ENCODE measurements at regions not wholly inside any gene's neighbourhood (a gene's known extent, or its start where the extent isn't known, plus 50 kb on each side); places are given as distances from the start of the nearest gene placed in this dataset.

DNA sequence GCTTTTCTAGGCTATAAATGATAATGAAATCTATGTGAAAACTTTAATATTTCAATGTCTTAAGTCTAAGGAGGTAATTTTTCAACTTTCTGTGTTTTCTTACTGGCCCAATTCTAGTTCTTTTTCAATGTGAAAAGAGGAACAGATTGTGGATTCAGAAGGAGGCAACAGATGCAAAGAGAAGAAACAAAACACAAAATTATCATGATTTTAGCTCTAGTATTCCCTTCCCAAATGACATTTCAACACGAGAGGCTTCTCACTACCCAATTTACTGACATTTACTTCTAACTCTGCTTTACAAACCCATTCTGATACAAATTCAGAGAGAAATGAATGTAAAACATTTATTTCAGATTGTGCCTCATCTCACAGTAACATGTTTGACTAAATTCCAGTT lies 169.4 kb downstream of the WT1 start:
- H3K4me3 ChIP-seq (replicated peaks; ENCODE audit: insufficient read depth, low read length): no peak overlapping the region
- TF ChIP-seq, protein P1, sequence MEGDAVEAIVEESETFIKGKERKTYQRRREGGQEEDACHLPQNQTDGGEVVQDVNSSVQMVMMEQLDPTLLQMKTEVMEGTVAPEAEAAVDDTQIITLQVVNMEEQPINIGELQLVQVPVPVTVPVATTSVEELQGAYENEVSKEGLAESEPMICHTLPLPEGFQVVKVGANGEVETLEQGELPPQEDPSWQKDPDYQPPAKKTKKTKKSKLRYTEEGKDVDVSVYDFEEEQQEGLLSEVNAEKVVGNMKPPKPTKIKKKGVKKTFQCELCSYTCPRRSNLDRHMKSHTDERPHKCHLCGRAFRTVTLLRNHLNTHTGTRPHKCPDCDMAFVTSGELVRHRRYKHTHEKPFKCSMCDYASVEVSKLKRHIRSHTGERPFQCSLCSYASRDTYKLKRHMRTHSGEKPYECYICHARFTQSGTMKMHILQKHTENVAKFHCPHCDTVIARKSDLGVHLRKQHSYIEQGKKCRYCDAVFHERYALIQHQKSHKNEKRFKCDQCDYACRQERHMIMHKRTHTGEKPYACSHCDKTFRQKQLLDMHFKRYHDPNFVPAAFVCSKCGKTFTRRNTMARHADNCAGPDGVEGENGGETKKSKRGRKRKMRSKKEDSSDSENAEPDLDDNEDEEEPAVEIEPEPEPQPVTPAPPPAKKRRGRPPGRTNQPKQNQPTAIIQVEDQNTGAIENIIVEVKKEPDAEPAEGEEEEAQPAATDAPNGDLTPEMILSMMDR (IDR thresholded peaks at IDR 0.05; ENCODE audit: insufficient read depth, low read length): no peak
- no peak for TF ChIP-seq SPI1 (IDR thresholded peaks at IDR 0.05; ENCODE audit: borderline replicate concordance, low read depth)
- TF ChIP-seq, protein P2, sequence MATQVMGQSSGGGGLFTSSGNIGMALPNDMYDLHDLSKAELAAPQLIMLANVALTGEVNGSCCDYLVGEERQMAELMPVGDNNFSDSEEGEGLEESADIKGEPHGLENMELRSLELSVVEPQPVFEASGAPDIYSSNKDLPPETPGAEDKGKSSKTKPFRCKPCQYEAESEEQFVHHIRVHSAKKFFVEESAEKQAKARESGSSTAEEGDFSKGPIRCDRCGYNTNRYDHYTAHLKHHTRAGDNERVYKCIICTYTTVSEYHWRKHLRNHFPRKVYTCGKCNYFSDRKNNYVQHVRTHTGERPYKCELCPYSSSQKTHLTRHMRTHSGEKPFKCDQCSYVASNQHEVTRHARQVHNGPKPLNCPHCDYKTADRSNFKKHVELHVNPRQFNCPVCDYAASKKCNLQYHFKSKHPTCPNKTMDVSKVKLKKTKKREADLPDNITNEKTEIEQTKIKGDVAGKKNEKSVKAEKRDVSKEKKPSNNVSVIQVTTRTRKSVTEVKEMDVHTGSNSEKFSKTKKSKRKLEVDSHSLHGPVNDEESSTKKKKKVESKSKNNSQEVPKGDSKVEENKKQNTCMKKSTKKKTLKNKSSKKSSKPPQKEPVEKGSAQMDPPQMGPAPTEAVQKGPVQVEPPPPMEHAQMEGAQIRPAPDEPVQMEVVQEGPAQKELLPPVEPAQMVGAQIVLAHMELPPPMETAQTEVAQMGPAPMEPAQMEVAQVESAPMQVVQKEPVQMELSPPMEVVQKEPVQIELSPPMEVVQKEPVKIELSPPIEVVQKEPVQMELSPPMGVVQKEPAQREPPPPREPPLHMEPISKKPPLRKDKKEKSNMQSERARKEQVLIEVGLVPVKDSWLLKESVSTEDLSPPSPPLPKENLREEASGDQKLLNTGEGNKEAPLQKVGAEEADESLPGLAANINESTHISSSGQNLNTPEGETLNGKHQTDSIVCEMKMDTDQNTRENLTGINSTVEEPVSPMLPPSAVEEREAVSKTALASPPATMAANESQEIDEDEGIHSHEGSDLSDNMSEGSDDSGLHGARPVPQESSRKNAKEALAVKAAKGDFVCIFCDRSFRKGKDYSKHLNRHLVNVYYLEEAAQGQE (IDR thresholded peaks at IDR 0.05; ENCODE audit: insufficient replicate concordance, low read depth): no peak
- TF ChIP-seq POLR2AphosphoS5 (IDR thresholded peaks at IDR 0.05; ENCODE audit: low read depth): no peak
- TF ChIP-seq GABPA (IDR thresholded peaks at IDR 0.05; ENCODE audit: low read depth): no peak
- no peak for DNase-seq (ENCODE audit: low read depth in 1 of 2, low spot score in 1 of 2)
- H3K27me3 ChIP-seq (ENCODE audit: insufficient read depth, poor library complexity, severe bottlenecking): no peaks in the 10 kb centered on the region
- H3K27ac ChIP-seq (replicated peaks): no peak overlapping the region

DNA sequence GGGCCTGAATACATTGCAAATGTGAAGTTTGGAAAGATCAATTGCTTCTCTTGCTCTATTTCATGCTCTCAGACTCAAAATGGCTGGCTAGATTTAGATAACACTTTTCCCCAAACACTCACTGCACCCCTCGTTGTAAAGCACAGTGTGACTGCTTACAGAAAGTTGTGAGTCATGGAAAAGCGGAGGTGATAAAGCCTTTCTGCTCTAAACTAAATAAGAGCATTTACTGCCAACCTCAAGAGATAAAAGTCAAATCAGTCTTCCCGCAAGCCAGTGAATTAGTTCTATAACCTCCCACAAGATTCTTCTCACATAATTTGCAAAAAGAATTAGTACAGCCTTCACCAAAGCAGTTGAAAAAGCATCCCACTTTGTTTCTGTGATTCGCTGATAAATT lies 168.7 kb downstream of the WT1 start:
- H3K27me3 ChIP-seq (ENCODE audit: insufficient read depth, poor library complexity, severe bottlenecking): no peaks in the 10 kb centered on the region
- TF ChIP-seq GABPA (IDR thresholded peaks at IDR 0.05; ENCODE audit: low read depth) (no peak), POLR2AphosphoS5 (IDR thresholded peaks at IDR 0.05; ENCODE audit: low read depth) (no peak), SPI1 (IDR thresholded peaks at IDR 0.05; ENCODE audit: borderline replicate concordance, low read depth) (no peak)
- TF ChIP-seq, protein P1 (IDR thresholded peaks at IDR 0.05; ENCODE audit: insufficient read depth, low read length): no peak
- TF ChIP-seq, protein P2 (IDR thresholded peaks at IDR 0.05; ENCODE audit: insufficient replicate concordance, low read depth): no peak
- H3K27ac ChIP-seq (replicated peaks): no peak overlapping the region
- H3K4me3 ChIP-seq (replicated peaks; ENCODE audit: insufficient read depth, low read length): no peak overlapping the region
- no peak for DNase-seq (ENCODE audit: low read depth in 1 of 2, low spot score in 1 of 2)

DNA sequence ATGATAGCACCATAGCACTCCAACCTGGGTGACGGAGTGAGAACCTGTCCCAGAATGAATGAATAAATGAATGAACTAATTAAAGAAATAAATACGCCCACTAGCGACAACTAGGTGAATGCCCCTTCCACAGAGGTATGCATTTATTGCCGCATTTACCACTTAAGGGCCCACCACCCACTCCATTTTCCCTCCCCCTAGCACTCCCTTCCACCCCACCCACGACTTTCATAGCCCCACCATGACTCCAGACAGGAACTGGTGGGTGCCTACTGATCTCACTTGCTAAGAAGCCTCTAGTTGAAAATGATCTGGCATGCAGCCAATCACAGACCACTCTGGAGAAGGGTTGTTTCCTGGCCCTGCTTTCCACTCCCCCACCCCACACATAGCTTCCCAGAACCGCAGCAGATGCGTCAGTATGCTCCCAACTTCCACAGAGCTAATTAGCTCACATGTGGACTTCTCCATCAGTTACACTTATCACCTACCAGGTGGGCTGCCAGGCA lies 167.6 kb downstream of the WT1 start:
- H3K27ac ChIP-seq (replicated peaks): no peak overlapping the region
- TF ChIP-seq POLR2AphosphoS5 (IDR thresholded peaks at IDR 0.05; ENCODE audit: low read depth): no peak
- TF ChIP-seq GABPA (IDR thresholded peaks at IDR 0.05; ENCODE audit: low read depth): no peak
- TF ChIP-seq SPI1 (IDR thresholded peaks at IDR 0.05; ENCODE audit: borderline replicate concordance, low read depth): no peak
- TF ChIP-seq, protein P2 (IDR thresholded peaks at IDR 0.05; ENCODE audit: insufficient replicate concordance, low read depth): no peak
- TF ChIP-seq, protein P1 (IDR thresholded peaks at IDR 0.05; ENCODE audit: insufficient read depth, low read length): no peak
- no peak for DNase-seq (ENCODE audit: low read depth in 1 of 2, low spot score in 1 of 2)

More for the DNA sequence above, 167.6 kb downstream of the WT1 start:
- Histone ChIP-seq H3K4me3 (replicated peaks; ENCODE audit: insufficient read depth, low read length) (no peak overlapping the region), H3K27me3 (ENCODE audit: insufficient read depth, poor library complexity, severe bottlenecking) (no peaks in the 10 kb centered on the region)
